H1 (cell line): ENCODE measurements at regions not wholly inside any gene's neighbourhood (a gene's known extent, or its start where the extent isn't known, plus 50 kb on each side); places are given as distances from the start of the nearest gene placed in this dataset.
A peak's percentile ranks its signal among the peaks of the same experiment; 100 is the strongest.

Experiments
- CTCF ChIA-PET: fragments of 300-600 bp; sonication (Branson Sonifier 250); formaldehyde crosslinking; loops from one replicate; lab custom pipeline; 2021; ENCODE audit not compliant: partially characterized antibody; lab: Charles Lee
- POLR2A ChIA-PET: fragments of 300-600 bp; sonication (Branson Sonifier 250); formaldehyde crosslinking; loops from one replicate; lab custom pipeline; 2021; ENCODE audit warnings: inconsistent platforms; ENCODE audit not compliant: partially characterized antibody; lab: Charles Lee
- DNase-seq, 2 experiments: peaks; one replicate each; pipeline versions ENCODE4 v3.0.0 to v3.0.0-alpha.2; 2010 to 2022; ENCODE audit warnings: low spot score in 2 of 2, low read depth in 1 of 2, mixed read lengths in 1 of 2
- FAIRE-seq: peaks from 2 replicates; lab custom pipeline; 2011; peaks lifted over from hg19 to GRCh38; lab: Jason Lieb, UNC
- H2AFZ ChIP-seq: 2 replicates; pipeline ENCODE4 v1.8.1; 2012; ENCODE audit warnings: low read length, inconsistent platforms
- H2AK5ac ChIP-seq: 2 replicates; pipeline ENCODE4 v1.6.1; 2013; ENCODE audit warnings: low read depth, low read length
- H2BK120ac ChIP-seq: replicated peaks from 2 replicates; pipeline ENCODE3; 2013; ENCODE audit warnings: low read depth, low read length, inconsistent platforms
- H2BK12ac ChIP-seq: 2 replicates; pipeline ENCODE4 v1.6.1; 2013; ENCODE audit warnings: low read depth, low read length
- H2BK15ac ChIP-seq: 2 replicates; pipeline ENCODE4 v1.6.1; 2013; ENCODE audit warnings: low read length
- H2BK20ac ChIP-seq: 2 replicates; pipeline ENCODE4 v1.6.1; 2013; ENCODE audit warnings: low read length
- H2BK5ac ChIP-seq: 2 replicates; pipeline ENCODE4 v1.6.1; 2013; ENCODE audit warnings: low read depth, low read length
- H3K14ac ChIP-seq: 2 replicates; pipeline ENCODE4 v1.6.1; 2013; ENCODE audit warnings: inconsistent platforms; ENCODE audit not compliant: insufficient read length
- H3K18ac ChIP-seq: 2 replicates; pipeline ENCODE4 v1.6.1; 2013; ENCODE audit warnings: low read length; ENCODE audit errors: extremely low read depth
- H3K23ac ChIP-seq: 2 replicates; pipeline ENCODE4 v1.6.1; 2013; ENCODE audit warnings: inconsistent platforms; ENCODE audit not compliant: insufficient read length
- H3K23me2 ChIP-seq: 2 replicates; pipeline ENCODE4 v1.6.1; 2013; ENCODE audit warnings: low read depth, low read length
- H3K27ac ChIP-seq: 2 replicates; pipeline ENCODE4 v1.6.1; 2011; ENCODE audit warnings: low read depth, low read length, inconsistent platforms
- H3K27me3 ChIP-seq, 4 experiments: replicated peaks in 1 of 4; 1 replicate in 1 of 4; 2 replicates in 3 of 4; pipeline versions ENCODE4 v1.6.1 to v1.8.1; 2011 to 2013; ENCODE audit warnings: low read length in 3 of 4, mild to moderate bottlenecking in 3 of 4, inconsistent platforms in 2 of 4, mixed read lengths in 2 of 4, moderate library complexity in 1 of 4; ENCODE audit not compliant: control insufficient read depth in 3 of 4, insufficient read depth in 3 of 4; ENCODE audit errors: extremely low read depth in 1 of 4
- H3K36me3 ChIP-seq, 4 experiments: 2 replicates each; pipeline versions ENCODE4 v1.6.1 to v1.8.1; 2011 to 2013; ENCODE audit warnings: mild to moderate bottlenecking in 4 of 4, low read length in 3 of 4, moderate library complexity in 2 of 4, control low read depth in 1 of 4, inconsistent platforms in 1 of 4; ENCODE audit not compliant: insufficient read depth in 4 of 4, control insufficient read depth in 2 of 4
- H3K4ac ChIP-seq: replicated peaks from 2 replicates; pipeline ENCODE3; 2013; ENCODE audit warnings: low read length, low read depth, mixed read lengths, inconsistent platforms; ENCODE audit not compliant: insufficient read length
- H3K4me1 ChIP-seq, 4 experiments: replicated peaks in 1 of 4; 1 replicate in 1 of 4; 2 replicates in 3 of 4; pipeline versions ENCODE4 v1.6.1 to v1.8.1; 2011 to 2013; ENCODE audit warnings: low read length in 3 of 4, inconsistent platforms in 2 of 4, mixed read lengths in 1 of 4; ENCODE audit not compliant: insufficient read depth in 4 of 4, control insufficient read depth in 3 of 4
- H3K4me2 ChIP-seq, 2 experiments: 2 replicates each; pipeline versions ENCODE4 v1.6.1 to v1.8.1; 2011 to 2013; ENCODE audit warnings: low read depth in 2 of 2, low read length in 2 of 2, control low read depth in 1 of 2, inconsistent platforms in 1 of 2, mild to moderate bottlenecking in 1 of 2; ENCODE audit not compliant: insufficient read depth in 1 of 2
- H3K4me3 ChIP-seq, 4 experiments: fragments of 200-600, 300-600 bp in 1 of 4; sonication (generic), shearing (Covaris generic), sonication (Bioruptor Twin) in 1 of 4; 2 replicates each; pipeline versions ENCODE4 v1.5.1 to v1.8.1; 2011 to 2016; ENCODE audit warnings: low read length in 4 of 4, low read depth in 3 of 4, control low read depth in 2 of 4, inconsistent platforms in 2 of 4, mild to moderate bottlenecking in 2 of 4, mixed read lengths in 1 of 4, moderate library complexity in 1 of 4; ENCODE audit not compliant: insufficient read depth in 2 of 4; ENCODE audit errors: extremely low read depth in 1 of 4
- H3K56ac ChIP-seq: replicated peaks from 2 replicates; pipeline ENCODE3; 2013; ENCODE audit warnings: low read depth, mild to moderate bottlenecking, mixed read lengths, low read length, inconsistent platforms; ENCODE audit not compliant: insufficient read length
- H3K79me1 ChIP-seq: 2 replicates; pipeline ENCODE4 v1.6.1; 2013; ENCODE audit warnings: low read depth, low read length, control low read depth
- H3K79me2 ChIP-seq, 2 experiments: 2 replicates each; pipeline versions ENCODE4 v1.6.1 to v1.8.1; 2012 to 2013; ENCODE audit warnings: low read length in 2 of 2, mild to moderate bottlenecking in 2 of 2, inconsistent platforms in 1 of 2; ENCODE audit not compliant: insufficient read depth in 2 of 2, control insufficient read depth in 1 of 2
- H3K9ac ChIP-seq, 4 experiments: replicated peaks in 1 of 4; 1 replicate in 1 of 4; 2 replicates in 3 of 4; pipeline versions ENCODE4 v1.6.1 to v1.8.1; 2011 to 2013; ENCODE audit warnings: low read depth in 3 of 4, low read length in 3 of 4, control low read depth in 2 of 4, mild to moderate bottlenecking in 2 of 4, moderate library complexity in 2 of 4, inconsistent platforms in 1 of 4; ENCODE audit errors: extremely low read depth in 1 of 4
- H3K9me3 ChIP-seq, 2 experiments: 2 replicates each; pipeline versions ENCODE4 v1.6.1 to v1.8.1; 2012 to 2013; ENCODE audit warnings: mild to moderate bottlenecking in 2 of 2, moderate library complexity in 2 of 2, control low read depth in 1 of 2, inconsistent platforms in 1 of 2, low read depth in 1 of 2, low read length in 1 of 2, mixed read lengths in 1 of 2; ENCODE audit not compliant: insufficient read depth in 2 of 2
- H4K20me1 ChIP-seq, 2 experiments: replicated peaks in 1 of 2; 2 replicates each; pipeline versions ENCODE3 to v1.8.1; 2011 to 2013; ENCODE audit warnings: inconsistent platforms in 2 of 2, low read length in 2 of 2, mild to moderate bottlenecking in 1 of 2; ENCODE audit not compliant: insufficient read depth in 2 of 2, control insufficient read depth in 1 of 2
- H4K5ac ChIP-seq: 2 replicates; pipeline ENCODE4 v1.6.1; 2013; ENCODE audit warnings: low read length, low read depth, mixed read lengths, inconsistent platforms; ENCODE audit not compliant: insufficient read length
- H4K8ac ChIP-seq: 2 replicates; pipeline ENCODE4 v1.8.0; 2013; ENCODE audit warnings: mild to moderate bottlenecking, moderate library complexity, low read length, inconsistent platforms; ENCODE audit not compliant: insufficient read depth; ENCODE audit errors: extremely low read depth
- H4K91ac ChIP-seq: replicated peaks from 2 replicates; pipeline ENCODE3; 2013; ENCODE audit warnings: low read length, mixed read lengths, inconsistent platforms; ENCODE audit not compliant: insufficient read length
- BCL11A ChIP-seq, 2 experiments: IDR thresholded peaks; one replicate each; pipeline ENCODE4 v1.6.1; 2011; ENCODE audit warnings: low read depth in 2 of 2, low read length in 2 of 2, mild to moderate bottlenecking in 2 of 2
- E2F6 ChIP-seq: IDR thresholded peaks from 2 replicates; pipeline ENCODE4 v1.6.1; 2012; ENCODE audit warnings: inconsistent platforms
- GABPA ChIP-seq: IDR thresholded peaks from 2 replicates; pipeline ENCODE4 v1.6.1; 2011; ENCODE audit warnings: mild to moderate bottlenecking, low read length, moderate library complexity, borderline replicate concordance; ENCODE audit not compliant: insufficient read depth
- HDAC6 ChIP-seq: IDR thresholded peaks from one replicate; pipeline ENCODE4 v1.7.1; 2012; ENCODE audit warnings: low read depth, mild to moderate bottlenecking, inconsistent platforms, low read length, moderate library complexity
- JUN ChIP-seq: IDR thresholded peaks from 2 replicates; pipeline ENCODE4 v1.6.1; 2011; ENCODE audit warnings: low read depth, mild to moderate bottlenecking, improper control_type of control experiment, low read length
- NRF1 ChIP-seq: IDR thresholded peaks from 2 replicates; pipeline ENCODE4 v1.6.1; 2011; ENCODE audit warnings: mild to moderate bottlenecking, low read depth, low read length, improper control_type of control experiment
- POU5F1 ChIP-seq: IDR thresholded peaks from 2 replicates; pipeline ENCODE4 v1.6.1; 2011; ENCODE audit warnings: low read depth, mild to moderate bottlenecking, low read length, moderate library complexity
- TAF1 ChIP-seq: IDR thresholded peaks from 2 replicates; pipeline ENCODE4 v1.6.1; 2011; ENCODE audit warnings: mild to moderate bottlenecking, low read depth, low read length
- TCF12 ChIP-seq: IDR thresholded peaks from 2 replicates; pipeline ENCODE4 v1.6.1; 2011; ENCODE audit warnings: low read depth, mild to moderate bottlenecking, low read length
- USF2 ChIP-seq: IDR thresholded peaks from 2 replicates; pipeline ENCODE4 v1.6.1; 2011; ENCODE audit warnings: low read length, improper control_type of control experiment
- WGBS, 2 experiments: shearing (Covaris generic) in 1 of 2; methylation state at CpG; one replicate each; pipeline versions ENCODE4 v1.1.6 to v1.1.7; 2013 to 2015; ENCODE audit warnings: low lambda C conversion rate in 2 of 2, mixed read lengths in 2 of 2, inconsistent platforms in 1 of 2, low coverage in 1 of 2, missing lambda C conversion rate in 1 of 2; ENCODE audit not compliant: insufficient replicate concordance in 2 of 2, insufficient coverage in 1 of 2, insufficient read length in 1 of 2; ENCODE audit errors: extremely low coverage in 1 of 2, missing lambda C conversion rate in 1 of 2; 5-methylcytosine and 5-hydroxymethylcytosine counted together

- Histone ChIP-seq H3K4me1 (no peaks in the 10 kb centered on the region), H2AFZ (peak overlapping the region; percentile 61; the same call in 1 of the 2 replicates), H3K4me3 (no peak overlapping the region), H2BK5ac (no peak overlapping the region), H3K27me3 (no peaks in the 10 kb centered on the region), H3K56ac (no peak overlapping the region), H4K20me1 (no peaks in the 10 kb centered on the region), H2BK12ac (no peak overlapping the region), H3K23me2 (no peaks in the 10 kb centered on the region; the same call in 1 of the 2 replicates)
- no peak for FAIRE-seq
- TF ChIP-seq USF2 (no peak), HDAC6 (no peak), BCL11A (IDR thresholded peaks at IDR 0.05; ENCODE audit: low read depth in 2 of 2, low read length in 2 of 2) (no peak), POU5F1 (no peak), TCF12 (no peak), TAF1 (no peak), JUN (no peak), GABPA (no peak), E2F6 (no peak), NRF1 (no peak)
- TF ChIP-seq, all 59 proteins: peak for 0
- Histone ChIP-seq H3K23ac (no peak overlapping the region), H3K79me2 (no peaks in the 10 kb centered on the region), H2BK20ac (no peak overlapping the region), H3K27ac (no peak overlapping the region), H3K36me3 (no peaks in the 10 kb centered on the region), H3K4ac (no peak overlapping the region), H4K91ac (no peak overlapping the region), H2BK120ac (no peak overlapping the region), H3K9me3 (no peaks in the 10 kb centered on the region), H4K8ac (no peak overlapping the region), H4K5ac (no peak overlapping the region), H2BK15ac (no peak overlapping the region), H2AK5ac (no peak overlapping the region), H3K9ac (no peak overlapping the region), H3K4me2 (no peak overlapping the region), H3K14ac (no peak overlapping the region), H3K18ac (no peak overlapping the region), H3K79me1 (no peaks in the 10 kb centered on the region)
- 96% methylated on average over 5 of the region's 5 CpGs; no CpG with 5 or more reads in 1 of the 2 experiments for WGBS, 2 experiments
- ChIA-PET POLR2A (no interaction called here), CTCF (interaction anchor here (1.2 kb wide), 1 partner anchor 8 kb away, joined by 5 read pairs; no protein-coding TSS in a partner anchor)
- DNase-seq, result no peak
These were observed 185.5 kb downstream of the ZNF365 start for GRCh38 chr10:62559481-62560200.
